ENCODE measurements at regions not wholly inside any gene's neighbourhood (a gene's known extent, or its start where the extent isn't known, plus 50 kb on each side); places are given as distances from the start of the nearest gene placed in this dataset.

- no peak for DNase-seq
Observed at GRCh38 chr5:165739079-165739741, 2233.8 kb downstream of the MAT2B start.

- no peak for DNase-seq
Observed at GRCh38 chr5:165757791-165758190, 2252.4 kb downstream of the MAT2B start.

GRCh38 chr5:165775111-165775510, 2269.7 kb downstream of the MAT2B start:
- DNase-seq, result no peak

- no peak for DNase-seq
Observed at GRCh38 chr5:165779505-165779904, 2274.1 kb downstream of the MAT2B start.

- DNase-seq, result no peak
Observed at GRCh38 chr5:165780901-165781300, 2275.5 kb downstream of the MAT2B start.

DNA sequence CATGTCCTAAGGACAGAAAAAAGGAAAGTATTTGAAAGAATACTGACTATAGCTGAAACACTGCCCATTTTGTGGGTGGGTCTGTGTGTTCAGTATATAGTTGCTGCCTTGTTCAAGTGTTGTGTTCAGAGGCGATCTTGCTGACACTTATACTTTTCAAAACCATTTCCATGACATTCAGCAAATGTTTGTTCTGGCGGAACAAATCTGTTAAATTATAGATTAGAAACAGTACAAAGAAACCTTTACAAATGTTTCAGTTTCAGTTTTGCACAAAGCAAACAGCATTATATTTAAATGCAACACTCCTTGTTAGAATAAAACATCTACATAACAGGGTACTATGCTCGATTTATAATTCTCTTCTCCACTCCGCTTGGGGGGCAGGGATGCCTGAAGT, 2276.3 kb downstream of the MAT2B start:
- no peak for DNase-seq

DNA sequence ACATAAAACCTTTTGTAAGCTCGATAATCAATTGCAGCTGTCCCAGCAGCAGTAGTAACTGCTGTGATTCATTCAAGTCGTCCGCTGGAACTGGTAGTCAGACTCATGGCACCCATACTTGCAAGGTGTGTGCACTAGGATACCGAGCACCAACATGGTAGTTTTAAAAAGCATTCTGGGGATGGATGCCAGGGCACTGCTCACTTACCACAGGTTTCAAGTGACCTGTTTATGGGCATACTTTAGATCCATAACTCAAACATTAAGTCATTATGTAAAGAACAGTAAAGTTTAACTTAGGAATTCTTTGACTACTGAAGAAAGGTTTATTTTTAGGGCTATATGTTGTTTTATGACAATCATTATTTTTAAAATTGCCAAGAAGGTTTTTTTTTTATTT, 2277.6 kb downstream of the MAT2B start:
- DNase-seq, result no peak

GRCh38 chr5:165786073-165786472, 2280.7 kb downstream of the MAT2B start:
- DNase-seq, result no peak

GRCh38 chr5:165795073-165795472, 2289.7 kb downstream of the MAT2B start:
- DNase-seq, result no peak

DNA sequence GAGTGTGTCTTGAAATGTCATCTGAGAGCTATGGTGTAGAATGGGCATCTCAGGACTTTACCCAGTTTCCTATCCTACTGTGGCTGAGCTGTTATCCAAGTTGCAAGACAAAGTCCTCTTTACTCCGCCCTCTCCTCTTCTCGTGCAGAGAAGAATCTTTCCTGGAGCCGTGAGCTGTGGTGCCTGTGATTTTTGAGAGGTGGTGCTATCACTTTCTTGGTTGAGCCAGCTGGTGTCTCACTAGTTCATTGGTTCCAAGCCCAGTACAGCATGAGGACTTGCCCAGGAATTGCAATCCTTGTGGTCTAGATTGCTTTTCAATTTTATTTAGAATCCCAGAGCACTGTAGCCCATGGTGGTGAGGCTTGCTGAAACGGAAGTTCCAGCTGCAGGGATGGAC, 2300.3 kb downstream of the MAT2B start:
- no peak for DNase-seq

- no peak for DNase-seq
Observed at GRCh38 chr5:165808335-165808734, 2302.9 kb downstream of the MAT2B start.

- no peak for DNase-seq
Observed at GRCh38 chr5:165809914-165810313, 2304.5 kb downstream of the MAT2B start.

- DNase-seq, result no peak
Observed at GRCh38 chr5:165829504-165829903, 2324.1 kb downstream of the MAT2B start.

GRCh38 chr5:165834891-165835290, 2329.5 kb downstream of the MAT2B start:
- DNase-seq, result no peak

- no peak for DNase-seq
Observed at GRCh38 chr5:165836046-165836445, 2330.6 kb downstream of the MAT2B start.

GRCh38 chr5:165837286-165837685, 2331.9 kb downstream of the MAT2B start:
- no peak for DNase-seq

DNA sequence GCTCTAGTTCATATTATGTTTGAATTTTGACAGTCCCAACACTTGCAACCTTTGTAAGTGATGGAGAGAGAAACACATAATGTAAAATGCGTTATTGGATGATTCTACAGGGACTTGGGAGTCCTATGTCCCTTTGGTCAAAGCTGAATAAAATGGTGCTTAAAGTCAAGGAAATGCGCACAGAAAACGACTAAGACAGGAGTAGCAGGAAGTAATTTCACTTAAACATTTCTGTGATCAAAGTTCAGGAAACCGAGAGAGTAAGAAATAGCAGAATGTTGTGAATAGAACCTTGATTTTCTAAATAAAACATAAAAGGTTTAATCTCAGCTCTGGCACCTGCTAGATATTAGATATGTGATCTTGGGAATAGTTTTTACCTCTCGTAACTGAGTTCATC, 2339.2 kb downstream of the MAT2B start:
- DNase-seq, result no peak

DNA sequence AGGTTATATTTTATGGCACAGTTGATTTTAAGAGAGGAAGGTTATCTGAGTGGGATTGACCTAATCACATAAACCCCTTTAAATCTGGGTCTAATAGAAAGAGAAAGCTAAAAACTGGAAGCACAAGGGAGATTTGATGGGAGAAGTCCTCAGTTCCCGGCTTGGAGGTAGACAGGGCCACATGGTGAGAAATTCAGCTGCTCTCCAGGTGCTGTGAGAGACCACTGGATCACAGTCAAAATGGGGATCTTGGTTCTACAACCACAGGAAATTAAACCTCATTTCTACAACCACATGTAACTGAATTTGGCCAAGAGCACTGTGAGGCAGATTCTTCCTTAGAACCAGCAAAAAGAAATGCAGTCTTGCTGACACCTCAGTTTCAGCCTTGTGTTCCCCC, 2352.7 kb downstream of the MAT2B start:
- DNase-seq, result no peak

DNA sequence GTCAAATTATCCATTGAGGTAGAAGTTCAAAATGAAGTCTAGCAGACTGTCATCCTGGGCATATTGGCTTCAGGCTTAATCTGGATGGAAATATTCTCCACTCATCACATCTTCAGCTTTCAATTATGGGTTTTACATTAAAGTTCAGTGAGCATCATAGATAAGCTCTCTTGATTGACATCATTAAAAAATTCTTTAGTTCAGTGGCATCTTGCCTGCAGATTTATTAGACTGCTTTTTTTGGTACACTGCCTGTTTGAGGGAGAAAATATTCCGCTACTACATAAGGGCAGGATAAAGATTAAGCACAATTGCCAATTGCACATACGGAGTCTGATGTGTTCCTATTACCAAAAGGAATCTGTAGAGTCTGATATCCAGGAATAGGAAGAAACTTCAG, 2353.8 kb downstream of the MAT2B start:
- DNase-seq, result no peak

- no peak for DNase-seq
Observed at GRCh38 chr5:165863239-165863638, 2357.8 kb downstream of the MAT2B start.

- no peak for DNase-seq
Observed at GRCh38 chr5:165871291-165871690, 2365.9 kb downstream of the MAT2B start.

DNA sequence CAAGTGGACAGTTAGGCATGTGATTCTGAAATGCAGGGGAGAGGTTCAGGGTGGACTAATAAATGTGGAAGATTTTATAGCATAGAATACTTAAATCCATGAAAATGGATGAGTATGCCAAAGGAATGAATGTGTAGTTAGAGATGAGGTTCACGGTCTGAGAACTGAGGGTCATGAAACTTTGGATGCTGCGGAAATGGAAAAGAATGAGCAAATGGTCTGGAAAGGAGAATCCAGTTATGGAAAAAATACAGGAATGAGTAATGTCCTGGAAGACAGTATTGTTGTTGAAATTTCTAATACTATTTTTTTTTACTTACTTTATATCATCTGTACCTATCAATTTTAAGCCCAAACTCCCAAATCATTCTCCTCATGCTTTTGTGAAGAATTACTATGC, 2369.4 kb downstream of the MAT2B start:
- no peak for DNase-seq

DNA sequence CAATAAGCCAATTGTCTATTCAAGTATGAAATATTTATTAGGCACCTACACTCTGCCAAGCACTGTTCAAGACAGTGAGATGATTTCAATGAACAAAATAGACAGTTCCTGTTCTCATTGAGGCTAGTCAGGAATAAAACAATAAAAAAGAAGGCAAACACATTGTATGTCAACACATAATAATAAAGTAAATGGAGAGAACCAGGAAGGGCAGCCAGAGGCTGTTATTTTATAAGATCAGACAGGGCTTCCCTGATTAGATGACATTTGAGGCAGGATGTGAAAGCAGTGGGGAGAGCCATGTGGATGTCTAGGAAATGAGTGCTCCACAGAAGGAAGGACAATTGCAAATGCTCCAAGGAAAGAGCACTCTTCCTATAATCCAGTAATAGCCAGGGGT, 2371.1 kb downstream of the MAT2B start:
- DNase-seq, result no peak

GRCh38 chr5:165877475-165877874, 2372.1 kb downstream of the MAT2B start:
- no peak for DNase-seq

DNA sequence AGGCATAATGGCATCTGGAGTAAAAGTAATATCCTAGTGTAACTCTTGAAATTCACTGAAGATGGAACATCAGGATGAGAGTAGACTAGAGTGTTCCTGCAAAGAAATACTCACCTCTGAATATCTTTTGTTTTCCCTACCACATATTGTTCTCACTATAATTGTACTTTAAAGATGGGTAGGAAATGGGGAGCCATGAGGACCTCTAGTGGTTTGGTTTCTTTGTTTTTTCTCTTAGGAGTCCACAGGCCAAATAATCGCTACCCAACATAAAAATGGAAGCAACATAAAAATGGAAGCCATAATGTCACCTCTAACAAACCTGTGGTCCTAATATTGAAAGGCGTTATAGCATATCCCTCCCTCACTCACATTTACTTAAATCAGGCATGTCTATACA, 2375.8 kb downstream of the MAT2B start:
- no peak for DNase-seq

All from fibroblast of skin of abdomen (primary cell).